Gastroesophageal sphincter (tissue), 3 donors: ENCODE measurements at regions not wholly inside any gene's neighbourhood (a gene's known extent, or its start where the extent isn't known, plus 50 kb on each side); places are given as distances from the start of the nearest gene placed in this dataset.

ENCODE experiments used
- CTCF ChIP-seq, 4 experiments: fragments of 200-600 bp in 2 of 4; fragments of 450-650 bp in 2 of 4; sonication (generic) in 1 of 4; IDR thresholded peaks; one replicate each; pipeline ENCODE4 v1.5.1; 2017 to 2019; ENCODE audit warnings: antibody characterized with exemption in 4 of 4, mild to moderate bottlenecking in 2 of 4, moderate library complexity in 2 of 4
- POLR2A ChIP-seq, 2 donors: fragments of 450-650 bp; IDR thresholded peaks; one replicate each; pipeline ENCODE4 v1.6.1; 2017; ENCODE audit warnings: antibody characterized with exemption in 2 of 2, mild to moderate bottlenecking in 2 of 2, moderate library complexity in 1 of 2

DNA sequence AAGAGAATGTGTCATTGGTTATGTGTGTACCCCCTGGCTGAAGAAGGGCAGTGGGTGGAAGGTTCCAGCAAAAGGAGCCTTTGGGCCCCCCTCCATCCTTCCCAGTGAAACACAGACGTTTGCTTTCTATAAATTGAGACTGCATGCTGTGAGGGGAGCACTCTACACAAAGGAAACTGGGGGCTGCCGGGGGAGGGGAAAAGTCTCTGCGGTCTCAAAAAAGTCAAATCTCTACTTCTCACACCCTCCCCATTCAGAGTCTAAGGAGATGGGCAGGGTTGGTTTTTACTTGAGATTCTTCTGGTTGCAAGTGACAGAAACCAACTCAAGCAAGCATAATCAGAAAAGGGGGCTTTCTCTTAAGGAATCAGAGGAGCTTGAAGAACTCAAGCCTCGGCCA lies 50.1 kb upstream of the TLE3 start:
- TF ChIP-seq CTCF (IDR thresholded peaks at IDR 0.05) (no peak), POLR2A (IDR thresholded peaks at IDR 0.05) (no peak)
